GM23338 (cell line): ENCODE measurements at regions not wholly inside any gene's neighbourhood (a gene's known extent, or its start where the extent isn't known, plus 50 kb on each side); places are given as distances from the start of the nearest gene placed in this dataset.

Source experiments
- ATAC-seq: fragments of 200-7000 bp; cut with Tn5 transposase; 3 replicates; pipeline ENCODE4 v1.9.1; 2020
- DNase-seq: peaks from one replicate; pipeline ENCODE4 v3.0.0-alpha.2; 2015; ENCODE audit warnings: low spot score
- H2AFZ ChIP-seq: fragments of 200-600 bp; sonication (generic); 2 replicates; pipeline ENCODE4 v1.8.0; 2016; ENCODE audit warnings: antibody characterized with exemption, mild to moderate bottlenecking, moderate library complexity
- H3F3A ChIP-seq: fragments of 200-600 bp; sonication (generic); replicated peaks from 2 replicates; pipeline ENCODE4 v1.8.0; 2017; ENCODE audit warnings: antibody characterized with exemption, mixed run types, low read depth
- H3K27ac ChIP-seq: fragments of 200-600 bp; sonication (generic); 2 replicates; pipeline ENCODE4 v1.6.1; 2016; ENCODE audit warnings: low read depth
- H3K27me3 ChIP-seq: fragments of 200-600 bp; sonication (generic); 2 replicates; pipeline ENCODE4 v1.8.0; 2016; ENCODE audit warnings: mild to moderate bottlenecking, mixed run types, moderate library complexity; ENCODE audit not compliant: insufficient read depth
- H3K36me3 ChIP-seq: fragments of 200-600 bp; sonication (generic); 2 replicates; pipeline ENCODE4 v1.8.0; 2016; ENCODE audit warnings: mild to moderate bottlenecking; ENCODE audit not compliant: insufficient read depth
- H3K4me1 ChIP-seq: fragments of 200-600 bp; sonication (generic); 2 replicates; pipeline ENCODE4 v1.8.0; 2016; ENCODE audit warnings: mild to moderate bottlenecking, moderate library complexity; ENCODE audit not compliant: insufficient read depth
- H3K4me2 ChIP-seq: fragments of 200-600 bp; sonication (generic); 2 replicates; pipeline ENCODE4 v1.7.1; 2017; ENCODE audit warnings: mixed run types
- H3K4me3 ChIP-seq: fragments of 200-600 bp; sonication (generic); 2 replicates; pipeline ENCODE4 v1.6.1; 2016; ENCODE audit warnings: mixed run types
- H3K79me2 ChIP-seq: fragments of 200-600 bp; sonication (generic); replicated peaks from 2 replicates; pipeline ENCODE4 v1.8.0; 2017; ENCODE audit warnings: mild to moderate bottlenecking; ENCODE audit not compliant: insufficient read depth
- H3K9me2 ChIP-seq: fragments of 200-600 bp; sonication (generic); 2 replicates; pipeline ENCODE4 v1.8.0; 2017; ENCODE audit not compliant: insufficient read depth
- H4K20me1 ChIP-seq: fragments of 200-600 bp; sonication (generic); replicated peaks from 2 replicates; pipeline ENCODE4 v1.8.0; 2017; ENCODE audit warnings: mild to moderate bottlenecking; ENCODE audit not compliant: insufficient read depth
- H3K27ac Mint-ChIP-seq: 2 replicates; pipeline ENCODE4 v1.8.0; 2020; ENCODE audit warnings: inconsistent platforms, mild to moderate bottlenecking, moderate library complexity, mixed read lengths
- H3K27me3 Mint-ChIP-seq: 3 replicates; pipeline ENCODE4 v1.8.0; 2022; ENCODE audit warnings: low read depth, mild to moderate bottlenecking, moderate library complexity, mixed read lengths, inconsistent platforms; ENCODE audit not compliant: insufficient read depth, poor library complexity
- H3K36me3 Mint-ChIP-seq: 3 replicates; pipeline ENCODE4 v1.8.0; 2021; ENCODE audit warnings: low read depth, mild to moderate bottlenecking, inconsistent platforms, moderate library complexity, mixed read lengths
- H3K4me1 Mint-ChIP-seq: 3 replicates; pipeline ENCODE4 v1.8.0; 2020; ENCODE audit warnings: mild to moderate bottlenecking, inconsistent platforms, mixed read lengths
- H3K4me3 Mint-ChIP-seq: 3 replicates; pipeline ENCODE4 v1.8.0; 2021; ENCODE audit warnings: moderate library complexity, mild to moderate bottlenecking, inconsistent platforms, mixed read lengths
- H3K9me3 Mint-ChIP-seq: 3 replicates; pipeline ENCODE4 v1.8.0; 2020; ENCODE audit warnings: moderate library complexity, mild to moderate bottlenecking, inconsistent platforms, mixed read lengths
- CREB1 ChIP-seq: fragments of 250-450 bp; sonication (Bioruptor Pico); IDR thresholded peaks from 2 replicates; pipeline ENCODE4 v1.5.0; 2020; ENCODE audit warnings: low read depth, mild to moderate bottlenecking, moderate library complexity
- CTCF ChIP-seq, 2 experiments: fragments of 200-600 bp in 1 of 2; sonication (generic) in 1 of 2; conservative IDR thresholded peaks; 2 replicates each; pipeline versions ENCODE4 v1.5.1 to v1.6.1; 2016 to 2017; ENCODE audit warnings: antibody characterized with exemption in 2 of 2, low read depth in 2 of 2, mild to moderate bottlenecking in 2 of 2, moderate library complexity in 1 of 2
- ETS1 ChIP-seq: IDR thresholded peaks from 2 replicates; pipeline ENCODE4 v1.6.1; 2016; ENCODE audit warnings: antibody characterized with exemption
- EZH2 ChIP-seq: fragments of 200-600 bp; sonication (generic); IDR thresholded peaks from one replicate; pipeline ENCODE4 v1.8.0; 2017; ENCODE audit warnings: antibody characterized with exemption, mild to moderate bottlenecking, low read depth; ENCODE audit not compliant: unreplicated experiment
- EZH2phosphoT487 ChIP-seq: fragments of 200-600 bp; sonication (generic); IDR thresholded peaks from one replicate; pipeline ENCODE4 v1.8.1; 2018; ENCODE audit warnings: antibody characterized with exemption; ENCODE audit not compliant: unreplicated experiment
- JUNB ChIP-seq: IDR thresholded peaks from one replicate; pipeline ENCODE4 v1.6.1; 2016; ENCODE audit warnings: antibody characterized with exemption; ENCODE audit not compliant: unreplicated experiment
- NANOG ChIP-seq: IDR thresholded peaks from 2 replicates; pipeline ENCODE4 v1.6.1; 2016; ENCODE audit warnings: antibody characterized with exemption, borderline replicate concordance
- POLR2AphosphoS5 ChIP-seq: IDR thresholded peaks from 2 replicates; pipeline ENCODE4 v1.6.1; 2016; ENCODE audit warnings: antibody characterized with exemption, low read depth
- REST ChIP-seq: IDR thresholded peaks from one replicate; pipeline ENCODE4 v1.6.1; 2018; ENCODE audit warnings: antibody characterized with exemption; ENCODE audit not compliant: unreplicated experiment
- STAT1 ChIP-seq: IDR thresholded peaks from one replicate; pipeline ENCODE4 v1.6.1; 2016; ENCODE audit warnings: antibody characterized with exemption; ENCODE audit not compliant: unreplicated experiment
- ZNF114 ChIP-seq: fragments of 250-450 bp; sonication (Bioruptor Pico); IDR thresholded peaks from 2 replicates; pipeline ENCODE4 v1.5.0; 2020; ENCODE audit warnings: mild to moderate bottlenecking, moderate library complexity
- ZNF331 ChIP-seq: fragments of 250-450 bp; sonication (Bioruptor Pico); IDR thresholded peaks from 2 replicates; pipeline ENCODE4 v1.5.0; 2020; ENCODE audit warnings: low read depth, mild to moderate bottlenecking, moderate library complexity
- ZNF462 ChIP-seq: fragments of 250-450 bp; sonication (Bioruptor Pico); IDR thresholded peaks from 2 replicates; pipeline ENCODE4 v1.5.0; 2020; ENCODE audit warnings: mild to moderate bottlenecking, moderate library complexity

GRCh38 chr21:22900490-22900889, 1902.3 kb downstream of the NCAM2 start:
- no peaks in the 10 kb centered on the region for H3K4me1 ChIP-seq
- Mint-ChIP-seq H3K36me3 (no peaks in the 10 kb centered on the region), H3K9me3 (peaks cover 8% of the 10 kb centered on the region; the same call in 1 of the 3 replicates), H3K27me3 (no peaks in the 10 kb centered on the region), H3K4me1 (no peaks in the 10 kb centered on the region), H3K4me3 (no peak overlapping the region), H3K27ac (peak overlapping the region; percentile 56; the same call in 1 of the 2 replicates)
- DNase-seq: no peak
- TF ChIP-seq REST (no peak), ZNF462 (CRISPR knock-in tag) (no peak), EZH2 (no peak), ZNF114 (CRISPR knock-in tag) (no peak), ETS1 (no peak), CREB1 (CRISPR knock-in tag) (no peak), STAT1 (no peak), POLR2AphosphoS5 (no peak), CTCF (conservative IDR thresholded peaks at IDR 0.05; ENCODE audit: low read depth in 2 of 2) (no peak), EZH2phosphoT487 (no peak), JUNB (no peak), ZNF331 (CRISPR knock-in tag) (no peak), NANOG (no peak)
- no peaks in the 10 kb centered on the region for H3F3A ChIP-seq
- 0 out of 2 replicates have a peak, but pooled peaks cover 5% of the 10 kb centered on the region for H3K9me2 ChIP-seq
- H3K4me2 ChIP-seq: no peak overlapping the region
- no peak overlapping the region for H3K4me3 ChIP-seq
- H2AFZ ChIP-seq: no peak overlapping the region
- no peak overlapping the region for H3K27ac ChIP-seq
- H3K36me3 ChIP-seq: no peaks in the 10 kb centered on the region
- no peaks in the 10 kb centered on the region for H3K27me3 ChIP-seq
- H4K20me1 ChIP-seq: no peaks in the 10 kb centered on the region
- no peak for ATAC-seq
- no peaks in the 10 kb centered on the region for H3K79me2 ChIP-seq
